HCEC 1CT (cell line): ENCODE measurements at regions not wholly inside any gene's neighbourhood (a gene's known extent, or its start where the extent isn't known, plus 50 kb on each side); places are given as distances from the start of the nearest gene placed in this dataset.

ENCODE experiments used
- DNase-seq: peaks from one replicate; pipeline ENCODE4 v3.0.0-alpha.2; 2017

GRCh38 chr9:12178634-12179033 is 514.6 kb upstream of the TYRP1 start:
- no peak for DNase-seq

- no peak for DNase-seq
Observed at GRCh38 chr9:12182806-12183205, 510.4 kb upstream of the TYRP1 start.

GRCh38 chr9:12183321-12183720 is 509.9 kb upstream of the TYRP1 start:
- no peak for DNase-seq

- no peak for DNase-seq
Observed at GRCh38 chr9:12185856-12186255, 507.3 kb upstream of the TYRP1 start.

- no peak for DNase-seq
Observed at GRCh38 chr9:12191630-12192029, 501.6 kb upstream of the TYRP1 start.

- DNase-seq: no peak
Observed at GRCh38 chr9:12194731-12195130, 498.5 kb upstream of the TYRP1 start.

- DNase-seq: no peak
Observed at GRCh38 chr9:12195456-12195855, 497.7 kb upstream of the TYRP1 start.

GRCh38 chr9:12204512-12204911 is 488.7 kb upstream of the TYRP1 start:
- DNase-seq: no peak

GRCh38 chr9:12212860-12213259 is 480.3 kb upstream of the TYRP1 start:
- no peak for DNase-seq

- no peak for DNase-seq
Observed at GRCh38 chr9:12221470-12221869, 471.7 kb upstream of the TYRP1 start.

- DNase-seq: no peak
Observed at GRCh38 chr9:12224449-12224848, 468.7 kb upstream of the TYRP1 start.

GRCh38 chr9:12230708-12231107 is 462.5 kb upstream of the TYRP1 start:
- no peak for DNase-seq

GRCh38 chr9:12231832-12232231 is 461.4 kb upstream of the TYRP1 start:
- no peak for DNase-seq

- DNase-seq: no peak
Observed at GRCh38 chr9:12232836-12233235, 460.3 kb upstream of the TYRP1 start.

- no peak for DNase-seq
Observed at GRCh38 chr9:12253941-12254340, 439.2 kb upstream of the TYRP1 start.

- no peak for DNase-seq
Observed at GRCh38 chr9:12266758-12267157, 426.4 kb upstream of the TYRP1 start.

GRCh38 chr9:12271421-12271891 is 421.7 kb upstream of the TYRP1 start:
- DNase-seq: no peak

- no peak for DNase-seq
Observed at GRCh38 chr9:12272471-12273120, 420.6 kb upstream of the TYRP1 start.

- DNase-seq: no peak
Observed at GRCh38 chr9:12274577-12274976, 418.6 kb upstream of the TYRP1 start.

- no peak for DNase-seq
Observed at GRCh38 chr9:12276505-12276904, 416.7 kb upstream of the TYRP1 start.

GRCh38 chr9:12289711-12290110 is 403.5 kb upstream of the TYRP1 start:
- no peak for DNase-seq

GRCh38 chr9:12290166-12290869 is 402.9 kb upstream of the TYRP1 start:
- no peak for DNase-seq

GRCh38 chr9:12305211-12305610 is 388.0 kb upstream of the TYRP1 start:
- DNase-seq: no peak

GRCh38 chr9:12314589-12314988 is 378.6 kb upstream of the TYRP1 start:
- no peak for DNase-seq
